ENCODE measurements at regions not wholly inside any gene's neighbourhood (a gene's known extent, or its start where the extent isn't known, plus 50 kb on each side); places are given as distances from the start of the nearest gene placed in this dataset.

DNA sequence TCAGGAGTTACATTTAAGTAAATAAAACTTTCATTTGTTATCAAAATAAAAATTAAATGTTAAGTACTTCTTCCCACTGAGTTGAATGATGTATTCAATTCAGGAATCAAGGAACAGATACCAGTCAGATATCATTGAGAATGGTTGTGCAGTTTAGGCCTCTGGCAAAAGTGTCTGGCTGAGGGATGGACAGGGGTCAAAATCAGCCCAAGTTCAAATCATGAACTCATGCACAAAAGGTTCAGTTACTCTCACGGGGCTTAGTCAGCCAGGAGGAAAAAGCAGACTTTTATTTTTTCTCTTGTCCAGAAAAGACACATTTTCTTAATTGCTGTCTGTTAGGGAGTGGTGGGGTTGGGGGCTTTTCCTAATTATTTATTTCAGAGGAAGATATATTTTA, 166.3 kb downstream of the RASSF9 start:
- no peak for DNase-seq (ENCODE audit: extremely low spot score, unreplicated experiment)
- Mint-ChIP-seq H3K9me3 (ENCODE audit: unreplicated experiment) (no peaks in the 10 kb centered on the region), H3K4me1 (ENCODE audit: unreplicated experiment) (no peaks in the 10 kb centered on the region), H3K27me3 (ENCODE audit: unreplicated experiment) (peaks cover under 1% of the 10 kb centered on the region), H3K27ac (ENCODE audit: unreplicated experiment) (no peak overlapping the region), H3K4me3 (ENCODE audit: unreplicated experiment) (no peak overlapping the region), H3K36me3 (ENCODE audit: unreplicated experiment) (no peaks in the 10 kb centered on the region)
- TF ChIP-seq, protein P1, sequence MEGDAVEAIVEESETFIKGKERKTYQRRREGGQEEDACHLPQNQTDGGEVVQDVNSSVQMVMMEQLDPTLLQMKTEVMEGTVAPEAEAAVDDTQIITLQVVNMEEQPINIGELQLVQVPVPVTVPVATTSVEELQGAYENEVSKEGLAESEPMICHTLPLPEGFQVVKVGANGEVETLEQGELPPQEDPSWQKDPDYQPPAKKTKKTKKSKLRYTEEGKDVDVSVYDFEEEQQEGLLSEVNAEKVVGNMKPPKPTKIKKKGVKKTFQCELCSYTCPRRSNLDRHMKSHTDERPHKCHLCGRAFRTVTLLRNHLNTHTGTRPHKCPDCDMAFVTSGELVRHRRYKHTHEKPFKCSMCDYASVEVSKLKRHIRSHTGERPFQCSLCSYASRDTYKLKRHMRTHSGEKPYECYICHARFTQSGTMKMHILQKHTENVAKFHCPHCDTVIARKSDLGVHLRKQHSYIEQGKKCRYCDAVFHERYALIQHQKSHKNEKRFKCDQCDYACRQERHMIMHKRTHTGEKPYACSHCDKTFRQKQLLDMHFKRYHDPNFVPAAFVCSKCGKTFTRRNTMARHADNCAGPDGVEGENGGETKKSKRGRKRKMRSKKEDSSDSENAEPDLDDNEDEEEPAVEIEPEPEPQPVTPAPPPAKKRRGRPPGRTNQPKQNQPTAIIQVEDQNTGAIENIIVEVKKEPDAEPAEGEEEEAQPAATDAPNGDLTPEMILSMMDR (IDR thresholded peaks at IDR 0.05), result no peak

DNA sequence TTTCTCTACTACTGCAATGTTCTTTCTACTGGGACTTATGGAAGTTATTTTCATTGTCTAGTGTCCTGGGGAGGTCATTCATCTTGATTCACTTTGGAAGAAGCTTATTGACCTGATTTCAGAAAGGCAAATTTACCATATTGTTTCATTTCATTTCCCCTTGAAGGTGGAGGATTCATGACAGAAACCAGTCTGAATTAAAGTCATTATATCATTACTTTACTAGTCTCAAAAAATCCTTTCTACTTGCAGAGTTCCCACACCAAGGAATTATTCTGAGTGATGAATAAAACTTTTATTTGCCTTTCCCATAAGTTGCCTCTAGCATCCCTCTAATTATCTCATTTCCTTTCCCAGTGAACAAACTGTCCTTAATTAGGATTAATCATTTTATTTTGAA, 163.8 kb downstream of the RASSF9 start:
- no peak overlapping the region for H3K4me3 Mint-ChIP-seq (ENCODE audit: unreplicated experiment)
- no peak for DNase-seq (ENCODE audit: extremely low spot score, unreplicated experiment)
- H3K27ac Mint-ChIP-seq (ENCODE audit: unreplicated experiment), result no peak overlapping the region
- no peaks in the 10 kb centered on the region for H3K4me1 Mint-ChIP-seq (ENCODE audit: unreplicated experiment)
- peaks cover 4% of the 10 kb centered on the region for H3K27me3 Mint-ChIP-seq (ENCODE audit: unreplicated experiment)
- TF ChIP-seq, protein P1 (IDR thresholded peaks at IDR 0.05), result no peak
- no peaks in the 10 kb centered on the region for H3K36me3 Mint-ChIP-seq (ENCODE audit: unreplicated experiment)
- H3K9me3 Mint-ChIP-seq (ENCODE audit: unreplicated experiment), result no peaks in the 10 kb centered on the region

GRCh38 chr12:85673921-85674420, 162.2 kb downstream of the RASSF9 start:
- no peak for DNase-seq (ENCODE audit: extremely low spot score, unreplicated experiment)
- H3K27ac Mint-ChIP-seq (ENCODE audit: unreplicated experiment), result no peak overlapping the region
- no peaks in the 10 kb centered on the region for H3K36me3 Mint-ChIP-seq (ENCODE audit: unreplicated experiment)
- H3K9me3 Mint-ChIP-seq (ENCODE audit: unreplicated experiment), result no peaks in the 10 kb centered on the region
- H3K27me3 Mint-ChIP-seq (ENCODE audit: unreplicated experiment), result peaks cover 4% of the 10 kb centered on the region
- TF ChIP-seq, protein P1 (IDR thresholded peaks at IDR 0.05), result no peak
- H3K4me1 Mint-ChIP-seq (ENCODE audit: unreplicated experiment), result no peaks in the 10 kb centered on the region
- no peak overlapping the region for H3K4me3 Mint-ChIP-seq (ENCODE audit: unreplicated experiment)

DNA sequence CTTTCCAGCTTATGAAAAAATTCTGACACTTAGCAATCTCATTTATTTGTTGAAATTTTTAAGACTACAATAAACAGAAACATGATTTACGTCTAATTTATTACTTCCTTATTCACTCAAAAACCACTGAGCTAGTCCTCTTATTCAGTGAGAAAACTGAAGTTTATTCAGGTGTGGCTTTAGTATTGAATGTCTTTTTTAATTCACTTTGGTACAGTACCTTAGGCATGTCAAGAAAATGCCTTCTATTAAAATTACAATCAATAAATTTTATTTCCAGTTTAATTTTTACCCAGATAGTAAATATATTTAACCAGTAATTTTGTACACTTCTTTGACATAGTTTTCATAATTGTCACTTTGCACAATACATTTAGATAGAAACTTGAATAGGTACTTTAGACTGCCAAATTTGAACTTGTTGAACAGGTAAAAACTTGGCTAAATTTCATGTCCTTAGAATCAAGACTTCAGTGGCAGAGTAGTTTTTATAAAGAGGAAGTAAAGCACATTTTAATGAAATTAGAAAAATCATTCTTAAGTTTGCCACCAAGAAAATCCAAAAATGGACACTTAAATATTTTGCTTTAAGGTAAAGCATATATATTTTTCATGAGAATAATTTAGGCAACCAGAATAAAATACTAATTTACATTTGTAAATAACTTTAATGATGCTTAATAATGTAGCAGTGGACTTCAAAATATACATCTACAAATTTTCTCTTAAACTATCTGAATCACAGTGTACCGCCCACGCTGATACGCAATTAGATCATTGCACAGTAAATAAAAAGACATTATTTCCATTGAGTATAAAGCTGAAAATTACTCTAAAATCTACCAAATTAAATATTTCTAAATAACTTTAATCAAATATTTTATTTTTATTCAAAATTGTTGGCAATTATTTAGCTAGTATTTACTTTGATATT, 159.1 kb downstream of the RASSF9 start:
- Mint-ChIP-seq H3K27ac (ENCODE audit: unreplicated experiment) (no peak overlapping the region), H3K36me3 (ENCODE audit: unreplicated experiment) (no peaks in the 10 kb centered on the region), H3K9me3 (ENCODE audit: unreplicated experiment) (peaks cover 3% of the 10 kb centered on the region), H3K27me3 (ENCODE audit: unreplicated experiment) (peaks cover 4% of the 10 kb centered on the region), H3K4me3 (ENCODE audit: unreplicated experiment) (no peak overlapping the region), H3K4me1 (ENCODE audit: unreplicated experiment) (no peaks in the 10 kb centered on the region)
- TF ChIP-seq, protein P1 (IDR thresholded peaks at IDR 0.05), result no peak
- DNase-seq (ENCODE audit: extremely low spot score, unreplicated experiment), result no peak

- H3K36me3 Mint-ChIP-seq (ENCODE audit: unreplicated experiment), result no peaks in the 10 kb centered on the region
- no peak overlapping the region for H3K4me3 Mint-ChIP-seq (ENCODE audit: unreplicated experiment)
- no peaks in the 10 kb centered on the region for H3K4me1 Mint-ChIP-seq (ENCODE audit: unreplicated experiment)
- peaks cover 4% of the 10 kb centered on the region for H3K27me3 Mint-ChIP-seq (ENCODE audit: unreplicated experiment)
- H3K27ac Mint-ChIP-seq (ENCODE audit: unreplicated experiment), result no peak overlapping the region
- H3K9me3 Mint-ChIP-seq (ENCODE audit: unreplicated experiment), result peaks cover 3% of the 10 kb centered on the region
- DNase-seq (ENCODE audit: extremely low spot score, unreplicated experiment), result no peak
- TF ChIP-seq, protein P1 (IDR thresholded peaks at IDR 0.05), result no peak
These were observed 156.9 kb downstream of the RASSF9 start for GRCh38 chr12:85679296-85679695.
